ACC112 (cell line): ENCODE measurements at regions not wholly inside any gene's neighbourhood (a gene's known extent, or its start where the extent isn't known, plus 50 kb on each side); places are given as distances from the start of the nearest gene placed in this dataset.

Experiments
- H2AFZ ChIP-seq: fragments of 200-600 bp; sonication (generic); one replicate; pipeline ENCODE4 v1.6.0; 2017; ENCODE audit warnings: antibody characterized with exemption, low read length; ENCODE audit not compliant: unreplicated experiment
- H3K27ac ChIP-seq: fragments of 200-600 bp; sonication (generic); 2 replicates; pipeline ENCODE4 v1.5.1; 2014; ENCODE audit warnings: low read depth, mild to moderate bottlenecking, antibody characterized with exemption, low read length, moderate library complexity
- H3K27me3 ChIP-seq: fragments of 200-600 bp; sonication (generic); 2 replicates; pipeline ENCODE4 v1.6.1; 2014; ENCODE audit warnings: mild to moderate bottlenecking, antibody characterized with exemption, low read length, moderate library complexity, mixed read lengths; ENCODE audit not compliant: insufficient read depth
- H3K36me3 ChIP-seq: fragments of 200-600 bp; sonication (generic); 2 replicates; pipeline ENCODE4 v1.6.1; 2016; ENCODE audit warnings: mild to moderate bottlenecking, antibody characterized with exemption, low read length, moderate library complexity, mixed read lengths; ENCODE audit not compliant: insufficient read depth
- H3K4me1 ChIP-seq: fragments of 200-600 bp; sonication (generic); one replicate; pipeline ENCODE4 v1.6.1; 2016; ENCODE audit warnings: low read length, mixed read lengths; ENCODE audit not compliant: insufficient read depth, unreplicated experiment, control insufficient read depth
- H3K4me3 ChIP-seq: fragments of 200-600 bp; sonication (generic); 2 replicates; pipeline ENCODE4 v1.5.1; 2014; ENCODE audit warnings: mild to moderate bottlenecking, low read depth, low read length
- H3K79me2 ChIP-seq: fragments of 200-600 bp; sonication (generic); one replicate; pipeline ENCODE4 v1.6.0; 2016; ENCODE audit warnings: low read length; ENCODE audit not compliant: control insufficient read depth, unreplicated experiment, insufficient read depth

DNA sequence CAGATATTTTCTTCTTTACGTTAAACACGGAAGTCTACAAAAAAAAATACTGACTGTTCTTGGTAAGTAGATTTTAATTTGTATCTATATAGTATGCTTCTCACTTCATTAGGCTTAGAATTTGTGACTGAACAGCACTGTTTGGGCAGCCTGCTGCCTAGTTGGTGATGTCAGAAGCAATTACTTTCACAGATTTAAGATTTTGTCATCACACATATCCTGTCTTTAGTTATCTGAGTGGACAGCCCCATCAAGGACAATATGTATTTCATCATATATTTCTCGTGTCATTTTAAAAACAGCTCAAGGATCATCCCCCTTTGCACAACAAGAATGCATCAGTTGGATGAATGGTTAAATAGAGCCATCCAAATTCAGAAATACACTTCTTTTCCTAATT is 338.4 kb upstream of the CITED2 start:
- no peaks in the 10 kb centered on the region for H3K27me3 ChIP-seq
- H2AFZ ChIP-seq = no peak overlapping the region
- peak overlapping the region; percentile 87 for H3K27ac ChIP-seq
- H3K79me2 ChIP-seq = no peaks in the 10 kb centered on the region
- no peaks in the 10 kb centered on the region for H3K36me3 ChIP-seq
- no peak overlapping the region for H3K4me3 ChIP-seq
- H3K4me1 ChIP-seq = peaks cover 47% of the 10 kb centered on the region

DNA sequence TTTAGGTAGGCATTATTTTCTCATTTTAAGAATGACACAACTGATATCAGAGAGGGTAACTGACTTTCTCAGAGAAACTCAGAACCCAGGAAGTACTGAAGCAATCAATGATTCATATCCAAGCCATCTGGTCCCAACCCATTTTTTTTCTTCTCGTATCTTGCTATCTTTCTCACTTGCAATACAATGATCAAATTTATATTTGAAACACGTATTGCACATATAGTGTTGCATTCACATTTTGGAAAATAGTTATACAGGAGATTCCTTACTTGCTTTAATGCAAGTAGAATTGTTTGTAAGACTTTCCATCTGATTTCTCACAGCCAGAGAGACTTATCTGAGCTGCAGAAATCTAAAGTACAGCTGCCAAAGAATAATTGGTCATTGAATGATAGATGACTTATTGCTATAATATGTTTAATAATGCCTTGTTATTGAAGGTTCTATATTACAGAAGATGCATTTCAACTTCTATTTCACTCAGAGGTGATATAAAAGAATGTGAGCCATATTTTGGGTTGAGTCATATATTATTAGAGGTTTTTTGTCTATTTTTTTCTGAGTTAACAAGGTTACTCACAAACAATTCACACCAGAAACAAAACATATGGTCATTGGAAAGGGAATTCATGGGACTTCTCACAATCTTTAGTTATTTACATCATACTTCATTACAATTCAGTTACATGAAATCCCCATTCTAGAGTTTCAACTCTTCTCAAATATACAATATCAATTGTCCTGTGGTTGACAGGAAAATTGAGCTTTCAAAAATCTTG is 337.5 kb upstream of the CITED2 start:
- Histone ChIP-seq H3K27ac (peak overlapping the region; percentile 87), H3K79me2 (no peaks in the 10 kb centered on the region), H3K27me3 (no peaks in the 10 kb centered on the region), H3K36me3 (no peaks in the 10 kb centered on the region), H3K4me1 (peaks cover 49% of the 10 kb centered on the region), H3K4me3 (peak overlapping the region; percentile 63), H2AFZ (peak overlapping the region; percentile 14)

DNA sequence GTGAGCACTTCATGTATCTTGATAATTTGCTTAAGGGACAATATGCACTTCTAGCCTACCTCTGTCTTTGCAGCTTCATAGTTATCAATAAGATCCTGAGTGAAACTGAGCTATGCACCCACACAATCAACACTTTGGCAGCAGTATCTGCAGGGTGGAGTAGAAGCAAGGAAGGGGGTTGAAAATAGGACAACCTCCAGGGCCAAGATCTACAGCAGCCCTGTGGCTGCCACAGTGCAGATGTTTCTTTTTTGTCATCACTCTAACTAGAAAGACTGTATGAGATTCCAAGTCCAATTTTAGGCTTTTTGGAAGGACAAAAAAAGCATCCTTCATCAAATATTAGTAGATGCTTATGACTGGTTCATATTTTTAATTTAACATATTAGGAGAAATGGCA is 336.1 kb upstream of the CITED2 start:
- peak overlapping the region; percentile 5 for H2AFZ ChIP-seq
- no peak overlapping the region for H3K4me3 ChIP-seq
- no peaks in the 10 kb centered on the region for H3K27me3 ChIP-seq
- no peak overlapping the region for H3K27ac ChIP-seq
- no peaks in the 10 kb centered on the region for H3K79me2 ChIP-seq
- H3K36me3 ChIP-seq = no peaks in the 10 kb centered on the region
- peaks cover 49% of the 10 kb centered on the region for H3K4me1 ChIP-seq

DNA sequence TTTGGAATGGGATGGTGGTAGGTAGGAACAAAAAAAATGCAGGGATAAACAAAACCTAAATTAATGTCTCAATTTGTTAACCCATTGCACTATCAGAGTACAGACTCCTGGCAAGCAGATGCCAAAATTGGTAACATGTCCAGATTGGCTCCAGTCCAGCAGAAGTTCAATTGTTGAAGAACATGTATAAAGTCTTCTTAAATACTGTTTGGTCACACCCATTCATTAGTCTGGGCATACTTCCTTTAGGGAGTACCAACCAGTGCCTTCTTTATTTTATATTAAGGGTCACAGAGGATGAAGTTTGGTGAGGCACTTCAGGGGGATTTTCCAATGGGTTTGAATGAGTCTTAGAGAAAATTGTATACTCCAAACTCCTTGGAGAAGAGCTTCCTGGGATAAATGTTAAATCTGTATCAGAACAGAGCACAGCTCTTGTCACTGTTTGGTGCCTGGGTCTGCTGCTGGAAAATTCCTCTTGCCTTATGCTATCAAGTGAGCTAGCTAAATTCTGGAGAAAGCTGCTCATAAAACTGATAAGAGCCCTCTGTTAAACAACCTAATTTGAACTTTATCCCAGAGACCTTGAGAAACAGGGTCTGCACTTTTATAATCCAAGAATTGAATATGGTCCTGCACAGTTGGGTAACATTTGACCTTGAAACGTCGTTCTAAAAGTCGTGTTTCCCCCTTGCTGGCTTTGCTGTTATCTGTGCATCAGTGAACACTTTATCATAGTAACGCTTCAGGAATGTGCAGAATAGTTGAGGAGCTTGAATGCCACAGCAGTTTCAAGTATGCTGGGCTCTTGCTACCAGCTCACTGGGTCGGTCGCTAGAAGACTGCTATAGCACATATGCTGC is 334.1 kb upstream of the CITED2 start:
- H3K27me3 ChIP-seq = no peaks in the 10 kb centered on the region
- H2AFZ ChIP-seq = peak overlapping the region; percentile 65
- peak overlapping the region; percentile 76 for H3K27ac ChIP-seq
- no peaks in the 10 kb centered on the region for H3K79me2 ChIP-seq
- peak overlapping the region; percentile 53 for H3K4me3 ChIP-seq
- H3K4me1 ChIP-seq = peaks cover 49% of the 10 kb centered on the region
- H3K36me3 ChIP-seq = no peaks in the 10 kb centered on the region

DNA sequence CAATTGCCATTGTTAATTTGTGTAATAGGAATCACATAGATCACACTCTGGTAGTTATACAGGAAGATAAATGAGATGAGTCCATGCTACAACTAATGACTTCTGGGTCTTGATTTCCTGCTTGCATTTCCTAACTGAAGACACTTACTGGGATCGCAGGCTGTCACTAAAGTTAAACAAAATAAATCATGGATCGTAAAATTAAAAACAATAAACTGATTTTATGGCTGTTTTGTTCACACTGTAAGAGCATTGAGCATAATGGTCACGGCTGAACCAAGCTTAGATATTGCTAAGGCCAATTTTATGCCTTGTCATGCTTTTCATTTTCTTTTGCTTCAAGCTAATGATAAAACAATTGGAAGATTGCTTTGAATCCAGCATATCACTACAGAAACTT is 332.5 kb upstream of the CITED2 start:
- H3K4me1 ChIP-seq = peaks cover 36% of the 10 kb centered on the region
- H3K4me3 ChIP-seq = no peak overlapping the region
- no peak overlapping the region for H2AFZ ChIP-seq
- H3K36me3 ChIP-seq = no peaks in the 10 kb centered on the region
- no peak overlapping the region for H3K27ac ChIP-seq
- no peaks in the 10 kb centered on the region for H3K79me2 ChIP-seq
- H3K27me3 ChIP-seq = no peaks in the 10 kb centered on the region

DNA sequence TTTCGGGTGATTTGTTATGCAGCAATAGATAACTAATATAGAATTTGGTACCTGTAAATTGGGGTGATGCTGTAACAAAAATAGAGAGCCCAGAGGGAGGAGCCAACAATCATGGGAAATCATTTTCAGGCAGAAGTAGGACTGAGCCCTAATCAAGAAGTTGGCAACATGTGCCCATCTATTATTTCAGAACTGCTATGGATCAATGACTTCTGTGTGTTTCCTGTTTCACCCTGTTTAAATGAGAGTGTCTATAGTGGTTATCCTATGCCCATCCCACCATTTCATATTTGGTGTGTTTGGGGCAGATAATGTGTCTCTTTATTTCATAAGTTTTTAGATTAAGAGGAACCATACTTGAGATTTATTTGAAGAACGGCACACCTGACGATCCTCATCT is 330.8 kb upstream of the CITED2 start:
- Histone ChIP-seq H3K4me1 (peaks cover 25% of the 10 kb centered on the region), H3K27me3 (no peaks in the 10 kb centered on the region), H3K27ac (no peak overlapping the region)

DNA sequence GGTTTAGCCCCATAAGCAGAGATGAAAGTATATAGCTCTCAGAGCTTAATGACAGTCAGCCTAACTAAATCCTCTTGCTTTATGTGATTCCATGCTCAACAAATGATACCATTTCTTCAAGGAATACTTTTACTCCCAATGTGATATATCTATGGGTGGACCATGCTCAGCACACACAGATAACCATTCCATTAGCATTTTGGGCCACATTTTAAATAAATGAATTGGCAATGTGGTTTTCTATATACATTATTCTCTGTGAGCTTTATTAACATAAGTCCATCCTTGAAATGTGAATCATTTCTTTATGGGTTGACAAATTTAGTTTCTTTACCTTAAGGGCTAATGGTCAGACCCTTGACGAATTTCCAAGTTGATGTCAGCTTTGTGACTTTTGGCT is 329.3 kb upstream of the CITED2 start:
- Histone ChIP-seq H3K4me3 (no peak overlapping the region), H3K4me1 (peaks cover 23% of the 10 kb centered on the region), H3K36me3 (no peaks in the 10 kb centered on the region), H2AFZ (no peak overlapping the region), H3K27ac (no peak overlapping the region), H3K27me3 (no peaks in the 10 kb centered on the region), H3K79me2 (no peaks in the 10 kb centered on the region)

More for the DNA sequence above, 330.8 kb upstream of the CITED2 start:
- Histone ChIP-seq H3K79me2 (no peaks in the 10 kb centered on the region), H2AFZ (no peak overlapping the region), H3K36me3 (no peaks in the 10 kb centered on the region), H3K4me3 (no peak overlapping the region)

DNA sequence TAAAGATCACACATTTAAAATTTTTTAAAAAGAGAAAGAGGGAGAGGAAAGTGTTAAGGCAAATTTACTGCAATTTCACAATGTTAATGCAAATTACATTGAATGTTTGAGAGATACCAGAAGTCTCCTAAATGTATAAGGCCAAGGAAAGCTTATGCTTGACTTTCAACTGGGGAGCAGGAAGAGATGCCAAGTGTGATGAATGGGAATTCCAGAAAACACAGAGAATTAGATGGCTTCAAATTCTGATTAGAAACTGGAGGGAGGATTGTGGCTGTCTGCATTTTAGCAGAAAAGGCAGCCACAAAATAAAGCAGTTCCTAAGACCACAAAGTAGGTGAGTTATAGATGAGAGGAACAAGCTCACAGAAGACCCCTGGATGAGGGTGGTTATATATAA is 328.3 kb upstream of the CITED2 start:
- Histone ChIP-seq H3K36me3 (no peaks in the 10 kb centered on the region), H3K27ac (no peak overlapping the region), H2AFZ (no peak overlapping the region), H3K4me1 (peaks cover 15% of the 10 kb centered on the region), H3K27me3 (no peaks in the 10 kb centered on the region), H3K79me2 (no peaks in the 10 kb centered on the region), H3K4me3 (no peak overlapping the region)

DNA sequence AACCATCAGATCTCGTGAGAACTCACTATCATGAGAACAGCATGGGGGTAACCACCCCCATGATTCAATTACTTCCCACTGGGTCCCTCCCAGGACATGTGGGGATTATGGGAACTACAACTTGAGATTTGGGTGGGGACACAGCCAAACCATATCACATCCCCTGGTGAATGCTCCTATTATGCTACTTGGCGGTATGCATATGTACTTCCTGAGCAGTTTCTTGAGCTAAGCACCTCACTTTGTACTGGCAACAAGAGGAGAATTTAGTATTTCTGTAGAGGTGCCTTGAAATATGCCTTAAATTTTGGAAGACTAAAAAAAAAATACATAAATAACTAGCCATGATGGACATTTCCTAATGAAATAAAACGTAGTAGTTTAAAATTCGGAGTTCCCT is 327.2 kb upstream of the CITED2 start:
- Histone ChIP-seq H3K27me3 (no peaks in the 10 kb centered on the region), H2AFZ (no peak overlapping the region), H3K79me2 (no peaks in the 10 kb centered on the region), H3K27ac (no peak overlapping the region), H3K4me1 (peaks cover 13% of the 10 kb centered on the region), H3K36me3 (no peaks in the 10 kb centered on the region), H3K4me3 (no peak overlapping the region)

DNA sequence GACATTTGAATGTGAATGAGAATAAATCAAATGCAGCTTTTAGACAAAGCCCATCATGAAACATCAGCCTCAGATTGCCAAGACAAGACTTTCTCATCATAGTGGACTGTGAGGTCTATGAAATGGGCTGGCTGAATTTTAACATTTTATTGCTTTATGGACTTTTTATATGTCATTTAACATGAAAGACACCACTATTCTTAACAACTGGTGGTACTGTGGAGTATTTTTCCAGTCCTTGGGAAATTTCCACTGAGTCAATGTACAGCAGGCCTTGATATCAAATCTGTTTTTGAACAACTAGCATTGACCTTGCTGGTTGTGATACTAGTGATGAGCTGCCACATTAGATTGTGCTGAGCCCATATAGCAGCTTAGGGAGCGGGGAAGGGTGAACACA is 326.6 kb upstream of the CITED2 start:
- no peak overlapping the region for H3K27ac ChIP-seq
- H2AFZ ChIP-seq = no peak overlapping the region
- no peaks in the 10 kb centered on the region for H3K79me2 ChIP-seq
- no peaks in the 10 kb centered on the region for H3K36me3 ChIP-seq
- no peak overlapping the region for H3K4me3 ChIP-seq
- no peaks in the 10 kb centered on the region for H3K27me3 ChIP-seq
- H3K4me1 ChIP-seq = peaks cover 13% of the 10 kb centered on the region

DNA sequence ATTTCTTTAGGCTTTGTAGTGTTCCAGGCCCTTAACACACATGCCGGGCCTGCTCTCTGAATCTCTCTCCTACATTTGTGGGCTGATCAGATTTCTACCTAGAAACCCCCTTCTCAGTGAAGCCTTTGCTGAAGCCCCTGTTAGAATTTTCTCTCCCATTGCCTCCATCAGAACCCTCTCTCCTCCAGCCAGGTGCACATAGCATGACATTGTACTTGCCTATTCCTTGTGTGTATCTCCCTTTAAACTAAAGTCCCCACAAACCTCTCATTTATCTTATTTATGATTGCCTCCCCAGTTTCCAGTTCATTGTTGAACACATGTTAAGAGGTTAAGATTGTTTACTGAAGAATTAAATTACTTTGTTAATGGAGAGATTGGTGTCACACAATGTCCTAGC is 325.5 kb upstream of the CITED2 start:
- no peaks in the 10 kb centered on the region for H3K36me3 ChIP-seq
- no peak overlapping the region for H3K4me3 ChIP-seq
- no peaks in the 10 kb centered on the region for H3K27me3 ChIP-seq
- no peaks in the 10 kb centered on the region for H3K79me2 ChIP-seq
- no peak overlapping the region for H3K27ac ChIP-seq
- H3K4me1 ChIP-seq = peaks cover 13% of the 10 kb centered on the region
- H2AFZ ChIP-seq = no peak overlapping the region
